ENCODE measurements at regions not wholly inside any gene's neighbourhood (a gene's known extent, or its start where the extent isn't known, plus 50 kb on each side); places are given as distances from the start of the nearest gene placed in this dataset.

DNA sequence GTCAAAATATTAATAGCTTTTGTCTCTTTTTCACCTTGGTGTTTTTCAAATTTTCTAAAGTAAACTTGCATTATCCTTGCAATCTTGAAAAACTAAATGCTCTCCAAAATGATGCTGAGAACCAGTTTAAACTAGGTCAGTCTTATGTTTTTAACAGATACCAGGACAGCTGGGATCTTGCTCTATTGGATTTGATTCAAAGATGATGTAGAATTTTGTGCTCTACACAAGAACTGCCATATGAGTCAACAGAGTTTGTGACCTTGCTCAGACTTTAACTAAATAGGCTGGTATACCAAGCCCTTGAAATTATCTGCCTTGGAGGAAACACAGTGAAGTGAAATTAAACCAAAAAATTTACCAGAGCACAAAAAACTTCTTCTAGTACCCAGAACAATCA, 991.1 kb downstream of the STPG2 start:
- ChIA-PET CTCF (no interaction called here), POLR2A (ENCODE audit: unreplicated experiment) (no interaction called here)
- Histone ChIP-seq H3K56ac (ENCODE audit: extremely low read depth, insufficient read depth, low read length) (no peak overlapping the region), H3K4me3 (ENCODE audit: insufficient read depth, low read depth, low read length) (no peak overlapping the region), H2AFZ (replicated peaks; ENCODE audit: low read length, poor library complexity) (no peak overlapping the region), H3K9me1 (ENCODE audit: insufficient read depth, low read length) (no peaks in the 10 kb centered on the region), H3K9me3 (ENCODE audit: control insufficient read depth, insufficient read depth, low read length) (peaks cover 2% of the 10 kb centered on the region; the same call in 1 of the 2 replicates), H3K23ac (ENCODE audit: low read depth, low read length) (no peak overlapping the region), H3K79me1 (ENCODE audit: low read depth in 1 of 2, low read length in 2 of 2) (no peaks in the 10 kb centered on the region), H4K5ac (ENCODE audit: low read depth, low read length) (no peak overlapping the region), H3K18ac (ENCODE audit: low read depth, low read length) (no peak overlapping the region), H3K4me1 (ENCODE audit: control insufficient read depth, insufficient read depth, low read length) (no peaks in the 10 kb centered on the region), H3K36me3 (ENCODE audit: control insufficient read depth, insufficient read depth, low read length) (no peaks in the 10 kb centered on the region), H2AK5ac (ENCODE audit: low read depth, low read length) (no peak overlapping the region), H3K27me3 (ENCODE audit: control insufficient read depth, insufficient read depth, low read length) (no peaks in the 10 kb centered on the region), H4K91ac (ENCODE audit: insufficient read depth, low read depth, low read length) (no peak overlapping the region), H2BK20ac (ENCODE audit: low read depth, low read length) (no peak overlapping the region), H4K20me1 (ENCODE audit: insufficient read depth, low read length) (no peaks in the 10 kb centered on the region), H4K8ac (ENCODE audit: low read depth in 2 of 2, low read length in 2 of 2) (no peak overlapping the region), H2BK120ac (ENCODE audit: low read depth, low read length) (no peak overlapping the region), H2BK15ac (ENCODE audit: low read depth, low read length) (no peak overlapping the region), H3K27ac (ENCODE audit: insufficient read depth, low read length) (no peak overlapping the region), H3K9ac (ENCODE audit: low read depth, low read length) (no peak overlapping the region), H2BK5ac (ENCODE audit: low read depth, low read length, poor library complexity, severe bottlenecking) (no peak overlapping the region), H2AK9ac (replicated peaks; ENCODE audit: low read depth, low read length, poor library complexity) (no peak overlapping the region), H3K4ac (ENCODE audit: low read depth, low read length) (no peak overlapping the region), H3K14ac (replicated peaks; ENCODE audit: low read depth, low read length) (no peak overlapping the region), H3K4me2 (ENCODE audit: low read depth, low read length) (no peak overlapping the region)
- TF ChIP-seq RCOR1 (IDR thresholded peaks at IDR 0.05; ENCODE audit: insufficient replicate concordance, low read length) (no peak), USF2 (IDR thresholded peaks at IDR 0.05; ENCODE audit: low read depth, low read length) (no peak), FOS (IDR thresholded peaks at IDR 0.05; ENCODE audit: low read depth, low read length) (no peak), CEBPB (IDR thresholded peaks at IDR 0.05; ENCODE audit: low read depth, low read length) (no peak), NFE2L2 (IDR thresholded peaks at IDR 0.05; ENCODE audit: low read depth, low read length) (no peak), ELK1 (IDR thresholded peaks at IDR 0.05; ENCODE audit: borderline replicate concordance, low read depth, low read length) (no peak), MAFK (IDR thresholded peaks at IDR 0.05; ENCODE audit: low read depth, low read length) (no peak)
- ATAC-seq (ENCODE audit: low read depth) (no peak), DNase-seq (no peak)
- dilution Hi-C loops (cut with HindIII; ENCODE audit: low sequenced_read_pairs, unreplicated experiment) (no loop called here), in situ Hi-C loops (cut with MboI; ENCODE audit: low sequenced_read_pairs) (no loop called here), intact Hi-C loops (cut with micrococcal nuclease) (no loop called here)
- BruUV-seq (replicated peaks) = no TSS peak
